ENCODE measurements at regions not wholly inside any gene's neighbourhood (a gene's known extent, or its start where the extent isn't known, plus 50 kb on each side); places are given as distances from the start of the nearest gene placed in this dataset.
"Not testable (repeated sequence)": the region's sequence is repeated elsewhere in the genome, so short reads cannot be mapped to it uniquely, and the experiment has no call there.

- H3K9me3 ChIP-seq; H3K4me3 ChIP-seq (ENCODE audit: low read depth in 1 of 2, low read length in 1 of 2); H3K27ac ChIP-seq; H3K27me3 ChIP-seq; H3K36me3 ChIP-seq; H3K4me1 ChIP-seq (ENCODE audit: control insufficient read depth in 1 of 2, insufficient read depth in 1 of 2, low read depth in 1 of 2, low read length in 1 of 2): not testable (repeated sequence)
Observed at GRCh38 chr7:57740126-57740525, 290.1 kb downstream of the ZNF716 start.

GRCh38 chr7:57769131-57769530 lies 319.2 kb downstream of the ZNF716 start:
- H3K9me3 ChIP-seq: no peaks in the 10 kb centered on the region
- H3K4me3 ChIP-seq (ENCODE audit: low read depth in 1 of 2, low read length in 1 of 2): no peak overlapping the region
- H3K27ac ChIP-seq: no peak overlapping the region
- H3K4me1 ChIP-seq (ENCODE audit: control insufficient read depth in 1 of 2, insufficient read depth in 1 of 2, low read depth in 1 of 2, low read length in 1 of 2): no peaks in the 10 kb centered on the region
- no peak for TF ChIP-seq CTCF (IDR thresholded peaks at IDR 0.05)
- H3K36me3 ChIP-seq: no peaks in the 10 kb centered on the region
- H3K27me3 ChIP-seq: no peaks in the 10 kb centered on the region

- no peaks in the 10 kb centered on the region for H3K27me3 ChIP-seq
- no peak for TF ChIP-seq CTCF (IDR thresholded peaks at IDR 0.05)
- H3K27ac ChIP-seq: no peak overlapping the region
- H3K4me3 ChIP-seq (ENCODE audit: low read depth in 1 of 2, low read length in 1 of 2): no peak overlapping the region
- H3K9me3 ChIP-seq: no peaks in the 10 kb centered on the region
- no peaks in the 10 kb centered on the region for H3K4me1 ChIP-seq (ENCODE audit: control insufficient read depth in 1 of 2, insufficient read depth in 1 of 2, low read depth in 1 of 2, low read length in 1 of 2)
- H3K36me3 ChIP-seq: no peaks in the 10 kb centered on the region
Observed at GRCh38 chr7:57769958-57770357, 320.0 kb downstream of the ZNF716 start.

GRCh38 chr7:57772126-57772924 lies 322.3 kb downstream of the ZNF716 start:
- no peaks in the 10 kb centered on the region for H3K9me3 ChIP-seq
- no peak overlapping the region for H3K4me3 ChIP-seq (ENCODE audit: low read depth in 1 of 2, low read length in 1 of 2)
- no peaks in the 10 kb centered on the region for H3K36me3 ChIP-seq
- no peak overlapping the region for H3K27ac ChIP-seq
- no peaks in the 10 kb centered on the region for H3K4me1 ChIP-seq (ENCODE audit: control insufficient read depth in 1 of 2, insufficient read depth in 1 of 2, low read depth in 1 of 2, low read length in 1 of 2)
- no peaks in the 10 kb centered on the region for H3K27me3 ChIP-seq
- no peak for TF ChIP-seq CTCF (IDR thresholded peaks at IDR 0.05)

- no peaks in the 10 kb centered on the region for H3K4me1 ChIP-seq (ENCODE audit: control insufficient read depth in 1 of 2, insufficient read depth in 1 of 2, low read depth in 1 of 2, low read length in 1 of 2)
- H3K36me3 ChIP-seq: no peaks in the 10 kb centered on the region
- no peaks in the 10 kb centered on the region for H3K9me3 ChIP-seq
- no peak overlapping the region for H3K4me3 ChIP-seq (ENCODE audit: low read depth in 1 of 2, low read length in 1 of 2)
- TF ChIP-seq CTCF (IDR thresholded peaks at IDR 0.05): no peak
- no peak overlapping the region for H3K27ac ChIP-seq
- no peaks in the 10 kb centered on the region for H3K27me3 ChIP-seq
Observed at GRCh38 chr7:57774300-57774699, 324.3 kb downstream of the ZNF716 start.

- no peaks in the 10 kb centered on the region for H3K4me1 ChIP-seq (ENCODE audit: control insufficient read depth in 1 of 2, insufficient read depth in 1 of 2, low read depth in 1 of 2, low read length in 1 of 2)
- no peak overlapping the region for H3K4me3 ChIP-seq (ENCODE audit: low read depth in 1 of 2, low read length in 1 of 2)
- H3K27me3 ChIP-seq: no peaks in the 10 kb centered on the region
- no peaks in the 10 kb centered on the region for H3K9me3 ChIP-seq
- no peak for TF ChIP-seq CTCF (IDR thresholded peaks at IDR 0.05)
- no peaks in the 10 kb centered on the region for H3K36me3 ChIP-seq
- no peak overlapping the region for H3K27ac ChIP-seq
Observed at GRCh38 chr7:57775396-57776088, 325.6 kb downstream of the ZNF716 start.

GRCh38 chr7:57776136-57776856 lies 326.3 kb downstream of the ZNF716 start:
- H3K27ac ChIP-seq; H3K4me3 ChIP-seq (ENCODE audit: low read depth in 1 of 2, low read length in 1 of 2); H3K4me1 ChIP-seq (ENCODE audit: control insufficient read depth in 1 of 2, insufficient read depth in 1 of 2, low read depth in 1 of 2, low read length in 1 of 2); H3K27me3 ChIP-seq; H3K36me3 ChIP-seq; H3K9me3 ChIP-seq: not testable (repeated sequence)

Measured in neutrophil (primary cell).